Activated T-cell treated with anti-CD3 and anti-CD28 coated beads, Interleukin-2, amount 50 U/mL, for 48 hours (primary cell): ENCODE measurements at regions not wholly inside any gene's neighbourhood (a gene's known extent, or its start where the extent isn't known, plus 50 kb on each side); places are given as distances from the start of the nearest gene placed in this dataset.

Experiments used
- DNase-seq, 2 experiments: peaks; one replicate each; pipeline ENCODE4 v3.0.0-alpha.2; 2020

DNA sequence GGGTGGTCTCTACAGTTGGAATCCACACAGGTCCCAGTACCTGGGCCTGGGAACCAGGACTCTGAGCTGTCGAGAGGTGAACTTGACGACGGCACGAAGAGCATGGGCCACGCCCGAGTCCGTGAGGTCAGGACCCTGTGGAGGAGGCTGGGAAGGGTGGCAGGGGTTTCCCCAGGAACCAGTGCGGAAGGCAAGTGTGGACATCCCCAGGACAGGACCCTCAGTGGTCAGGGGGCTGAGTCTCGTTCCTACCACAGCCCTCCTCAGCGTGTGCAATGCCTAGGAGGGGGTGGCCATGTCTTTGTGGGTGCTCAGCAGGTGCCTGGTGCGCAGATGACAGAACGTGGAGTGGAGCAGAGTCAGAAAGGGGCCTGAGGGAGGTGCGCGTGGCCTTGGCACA lies 335.6 kb upstream of the SALL3 start:
- no peak for DNase-seq

DNA sequence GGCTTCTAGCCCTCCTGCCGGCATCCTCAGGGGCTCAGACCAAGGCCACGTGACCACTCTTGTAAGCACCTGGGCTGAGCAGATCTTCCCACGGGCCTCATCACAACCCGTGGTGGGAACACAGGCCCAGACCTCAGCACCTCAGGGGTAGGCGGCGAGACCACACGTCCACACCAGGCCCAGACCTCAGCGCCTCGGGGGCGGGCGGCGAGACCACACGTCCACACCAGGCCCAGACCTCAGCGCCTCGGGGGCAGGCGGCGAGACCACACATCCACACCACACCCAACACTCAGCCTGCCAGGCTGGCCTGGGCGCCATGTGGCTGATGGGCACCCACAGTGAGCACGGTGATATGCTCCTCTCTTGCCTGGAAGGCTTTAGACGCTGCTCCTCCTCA lies 334.4 kb upstream of the SALL3 start:
- DNase-seq, result no peak

DNA sequence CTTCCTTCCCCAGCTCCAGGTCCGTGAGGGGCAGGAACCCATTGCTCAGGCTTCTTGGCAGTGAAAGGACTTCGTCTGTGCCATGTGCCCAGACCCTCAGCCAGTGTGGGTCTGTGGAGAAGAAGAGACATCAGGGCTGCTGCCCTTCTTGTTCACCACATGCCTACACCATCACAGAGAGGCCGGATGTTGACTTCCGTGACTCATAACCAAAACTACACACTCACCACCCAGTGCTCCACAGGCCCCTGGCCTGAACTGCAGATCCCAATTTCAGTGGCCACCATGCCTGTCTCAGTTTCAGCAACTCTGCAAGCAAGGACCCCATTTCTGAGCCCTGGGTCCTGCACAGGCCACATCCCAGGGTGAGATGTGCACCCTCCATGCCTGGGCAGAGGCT lies 332.6 kb upstream of the SALL3 start:
- no peak for DNase-seq

DNA sequence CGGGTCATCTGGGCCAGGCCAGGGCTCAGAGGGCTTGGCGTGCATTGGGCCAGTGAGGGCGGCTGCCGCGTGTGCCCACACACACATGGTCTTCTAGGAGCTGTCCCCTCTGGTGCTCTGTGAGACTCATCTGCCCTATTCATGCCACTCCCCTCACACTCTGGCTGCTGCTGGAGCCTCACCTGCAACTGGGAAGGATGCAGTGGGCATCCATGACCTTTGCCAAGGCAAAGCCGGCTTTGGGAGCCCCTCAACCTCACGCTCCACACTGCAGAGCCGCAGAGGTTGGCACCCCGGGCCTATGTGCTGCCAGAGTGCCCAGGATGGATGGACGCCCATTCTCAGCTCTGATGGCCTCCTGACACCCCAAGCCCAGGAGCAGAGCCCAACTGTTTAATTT lies 330.2 kb upstream of the SALL3 start:
- DNase-seq, result no peak

DNA sequence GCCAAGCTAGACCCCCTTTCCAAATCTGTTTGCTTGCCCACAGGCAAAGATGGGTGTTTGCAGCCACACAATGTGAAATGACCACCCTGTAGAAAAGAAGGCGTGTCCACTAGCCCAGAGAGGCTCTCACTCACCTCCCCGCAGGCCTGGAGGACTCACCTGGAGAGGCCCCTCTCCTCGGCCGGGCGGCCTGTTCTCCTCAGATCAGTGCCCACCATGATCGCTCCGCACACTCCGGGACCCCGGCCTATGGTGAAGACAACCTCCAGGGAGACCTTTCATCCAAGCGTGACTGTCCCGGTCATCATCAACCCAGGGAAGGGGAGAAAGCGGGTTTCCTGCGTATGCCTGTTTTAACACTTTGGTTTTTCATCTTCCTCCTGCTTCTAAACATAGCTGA lies 328.7 kb upstream of the SALL3 start:
- DNase-seq, result no peak

DNA sequence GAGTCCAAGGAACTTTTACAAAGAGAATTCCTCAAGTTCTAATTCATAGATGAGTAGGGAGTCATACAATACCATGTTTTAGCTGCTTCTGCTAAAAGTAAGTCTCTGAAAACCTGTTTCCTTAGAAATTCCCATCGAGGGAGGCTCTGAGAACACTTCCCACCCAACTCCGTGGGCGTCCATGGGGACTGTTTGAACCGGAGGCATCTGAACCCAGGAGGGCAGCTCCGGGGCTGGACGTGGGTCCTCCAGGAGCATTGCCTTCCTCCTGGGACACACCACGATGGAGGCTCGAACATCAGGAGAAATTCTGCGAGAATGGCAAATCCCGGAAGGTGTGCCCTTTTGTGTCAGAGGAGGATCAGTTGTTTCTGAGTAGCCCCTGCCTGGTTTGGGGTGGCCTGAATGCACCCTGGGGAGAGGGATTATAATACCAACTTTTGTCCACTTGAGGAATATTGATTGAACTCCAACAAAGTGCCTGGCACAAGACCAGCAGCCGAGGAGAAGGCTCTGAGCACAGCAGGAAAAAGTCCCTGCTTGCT lies 327.5 kb upstream of the SALL3 start:
- DNase-seq, result no peak

DNA sequence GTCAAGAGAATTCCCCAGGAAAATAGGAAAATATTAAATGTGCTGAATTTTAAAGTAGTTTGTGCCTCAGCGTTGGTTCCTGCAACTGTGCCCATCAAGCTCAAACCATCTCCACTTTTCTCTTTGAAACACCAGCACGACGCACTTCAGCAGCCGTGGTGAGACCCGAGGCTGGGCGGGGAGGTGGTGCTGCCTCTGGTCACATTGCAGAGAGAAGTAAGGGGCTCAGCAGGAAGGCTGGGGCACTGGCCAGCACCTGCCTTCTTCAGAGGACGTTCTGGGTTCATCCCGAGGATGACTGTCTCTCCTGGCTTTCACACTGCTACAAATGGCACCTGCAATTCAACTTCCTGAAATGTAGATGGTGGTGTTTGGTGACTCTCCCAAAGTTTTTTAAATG lies 323.7 kb upstream of the SALL3 start:
- no peak for DNase-seq

DNA sequence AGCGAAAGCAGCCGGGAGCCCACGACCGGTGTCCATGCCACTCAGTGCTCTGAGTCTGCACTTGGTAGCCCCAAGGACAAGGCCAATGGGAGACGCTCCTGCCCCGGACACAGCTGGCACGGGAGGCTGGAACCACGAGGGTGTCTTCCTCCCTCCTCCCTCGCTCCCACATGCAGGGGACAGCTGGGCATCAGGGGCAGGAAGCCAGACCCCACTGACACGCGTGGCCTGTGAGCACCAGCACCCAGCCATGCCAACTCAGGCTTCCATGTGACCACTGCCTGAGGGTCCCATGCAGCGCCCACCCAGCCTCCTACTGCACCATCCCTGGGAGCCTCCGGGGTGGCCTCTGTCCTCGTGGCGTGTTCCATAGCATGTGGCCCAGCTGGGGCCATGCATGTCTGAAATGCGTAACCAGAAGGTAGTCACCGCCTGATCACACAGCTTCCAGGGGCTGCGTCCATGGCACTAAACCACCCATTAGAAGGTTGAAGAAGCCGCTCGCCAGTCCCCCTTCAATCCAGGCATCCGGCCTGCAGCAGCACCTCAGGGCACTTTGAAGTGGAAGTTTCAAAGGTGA lies 323.2 kb upstream of the SALL3 start:
- no peak for DNase-seq

DNA sequence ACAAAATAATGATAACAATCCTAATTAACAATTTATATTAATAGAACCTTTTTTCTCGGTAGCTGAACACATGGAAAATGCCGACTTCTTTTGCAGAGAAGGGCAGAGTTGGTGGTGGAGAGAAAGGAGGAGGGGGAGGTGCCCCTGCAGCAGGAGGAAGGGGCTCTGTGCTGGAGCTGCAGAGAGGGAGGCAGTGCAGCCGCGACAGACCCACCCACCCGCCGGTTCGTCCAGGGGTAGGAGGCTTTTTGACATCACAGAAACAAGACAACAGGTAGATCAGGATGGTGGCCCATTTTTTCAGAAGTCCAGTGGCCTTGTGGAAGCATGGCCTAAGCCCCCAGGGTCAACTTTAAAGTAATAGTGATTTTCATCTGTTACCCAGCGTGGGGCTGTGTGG lies 321.1 kb upstream of the SALL3 start:
- no peak for DNase-seq

DNA sequence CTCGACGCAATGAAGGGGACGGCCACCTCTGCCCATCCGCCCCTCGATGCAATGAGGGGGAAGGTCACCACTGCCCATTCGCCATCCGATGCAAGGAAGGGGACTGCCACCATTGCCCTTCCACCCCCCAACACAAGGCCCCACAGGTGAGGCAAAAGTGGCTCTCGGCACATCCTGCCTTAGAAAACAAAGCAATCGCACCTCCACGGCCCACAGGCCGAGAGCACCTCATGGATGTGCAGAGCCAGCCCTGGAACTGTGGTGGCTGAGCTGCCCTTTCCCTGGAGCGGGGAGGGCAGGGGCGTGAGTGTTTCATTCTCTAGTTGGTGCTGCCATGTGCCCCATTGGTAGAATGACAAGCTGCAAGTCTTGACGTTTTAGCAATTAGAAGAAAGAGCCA lies 320.6 kb upstream of the SALL3 start:
- no peak for DNase-seq

DNA sequence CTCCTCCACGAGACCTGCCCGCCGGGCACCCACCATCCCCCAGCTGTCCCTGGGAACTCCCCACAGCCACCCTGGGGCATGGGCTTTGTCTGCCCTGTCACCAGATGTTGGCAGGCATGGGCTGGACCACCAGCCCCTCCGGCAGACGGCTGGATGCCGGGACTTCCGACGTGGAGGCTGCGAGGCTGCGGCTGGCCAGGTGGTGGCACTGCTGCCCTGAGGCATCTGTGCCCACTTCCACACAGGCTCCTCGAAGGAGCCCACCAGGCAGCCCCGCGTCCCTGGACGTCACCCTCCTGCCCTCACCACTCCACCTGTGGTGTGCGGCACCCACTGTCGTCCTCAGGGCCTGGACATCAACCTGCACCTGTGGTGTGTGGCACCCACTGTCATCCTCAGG lies 319.9 kb upstream of the SALL3 start:
- peak; percentile 30 to 51 for DNase-seq

DNA sequence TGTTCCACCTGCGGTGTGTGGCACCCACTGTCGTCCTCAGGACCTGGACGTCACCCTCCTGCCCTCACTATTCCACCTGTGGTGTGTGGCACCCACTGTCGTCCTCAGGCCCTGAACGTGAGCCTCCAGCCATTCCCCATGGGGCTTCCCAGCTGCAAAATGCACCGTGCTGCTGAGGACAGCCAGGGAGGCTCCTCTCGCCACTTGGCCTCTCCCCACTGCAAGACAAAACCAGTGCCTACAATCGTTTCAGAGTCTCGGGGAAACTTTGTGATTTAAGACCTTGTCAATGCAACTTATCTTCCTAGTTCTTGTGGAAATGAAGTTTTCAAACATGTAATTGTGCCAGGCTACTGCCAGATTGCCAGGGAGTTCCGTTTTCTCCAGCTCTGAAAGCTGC lies 319.3 kb upstream of the SALL3 start:
- DNase-seq, result no peak

DNA sequence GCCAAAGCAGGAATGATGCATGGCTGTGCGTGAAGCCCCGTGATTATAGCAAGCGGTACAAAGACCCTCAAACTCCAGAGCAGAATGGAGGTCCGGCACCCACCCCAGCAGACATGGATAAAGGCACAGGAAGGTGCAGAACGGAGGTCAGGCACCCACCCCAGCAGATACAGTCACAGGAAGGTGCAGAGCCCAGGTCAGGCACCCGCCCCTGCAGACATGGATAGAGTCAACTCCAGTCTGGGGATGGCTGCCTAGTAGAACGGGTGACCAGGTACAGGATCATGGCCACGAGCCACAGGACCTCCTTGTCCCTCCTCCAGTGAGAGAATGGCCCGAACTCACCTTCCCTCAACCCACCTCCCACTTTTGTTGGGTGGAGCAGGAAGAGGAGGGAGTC lies 318.3 kb upstream of the SALL3 start:
- no peak for DNase-seq

DNA sequence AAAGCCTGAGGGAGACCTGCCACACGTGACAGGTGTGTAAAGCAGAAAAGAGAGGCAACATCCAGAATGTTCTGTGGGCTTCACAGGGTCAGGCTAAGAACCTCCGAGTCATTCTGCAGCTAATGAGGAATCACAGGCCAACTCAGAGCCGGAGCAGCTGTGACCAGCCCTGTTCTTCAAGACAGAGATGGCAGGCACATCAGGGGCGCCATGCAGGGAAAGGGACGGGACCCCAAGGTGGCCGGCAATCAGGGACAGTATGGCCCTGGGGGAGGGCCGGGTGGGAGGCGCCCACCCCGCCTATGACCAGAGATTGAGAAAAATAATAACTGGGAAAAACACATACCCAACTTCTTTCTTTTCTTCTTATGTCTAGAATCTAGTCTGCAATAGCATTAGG lies 316.7 kb upstream of the SALL3 start:
- DNase-seq, result no peak

DNA sequence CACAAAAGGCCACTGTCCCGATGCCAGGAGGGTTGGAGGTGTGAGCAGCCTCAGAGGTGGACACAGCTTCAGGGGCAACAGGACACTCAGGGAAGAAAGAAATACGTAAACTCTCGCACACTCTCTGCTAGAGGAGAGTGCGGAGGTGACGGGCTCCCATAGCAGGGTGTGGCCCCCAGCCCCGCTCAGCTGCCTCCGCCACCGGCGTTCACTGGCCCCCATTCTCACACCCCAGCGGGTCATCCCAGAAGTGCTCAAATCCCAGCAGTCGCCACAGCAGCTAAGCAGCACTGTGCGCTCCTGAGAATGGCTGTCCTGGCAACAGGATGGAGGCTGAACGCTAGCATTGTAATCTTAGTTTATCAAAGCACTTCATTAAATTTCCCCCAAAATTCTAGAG lies 315.6 kb upstream of the SALL3 start:
- DNase-seq, result no peak

DNA sequence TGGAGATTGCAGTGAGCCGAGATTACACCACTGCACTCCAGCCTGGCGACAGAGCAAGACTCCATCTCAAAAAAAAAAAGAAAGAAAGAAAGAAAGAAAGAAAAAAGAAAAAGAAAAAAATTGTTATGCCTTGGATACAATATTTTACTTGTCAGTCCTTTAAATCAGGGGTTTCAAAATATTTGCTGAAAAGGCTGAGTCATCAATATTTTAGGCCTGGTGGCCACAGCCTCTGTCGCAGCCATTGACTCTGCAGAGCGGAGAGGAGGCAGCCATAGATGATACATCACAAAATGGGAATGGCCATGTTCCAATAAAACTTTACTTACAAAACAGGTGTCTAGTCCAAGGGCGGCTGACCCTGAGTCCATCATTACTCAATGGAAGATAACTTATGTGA lies 314.8 kb upstream of the SALL3 start:
- DNase-seq, result no peak

DNA sequence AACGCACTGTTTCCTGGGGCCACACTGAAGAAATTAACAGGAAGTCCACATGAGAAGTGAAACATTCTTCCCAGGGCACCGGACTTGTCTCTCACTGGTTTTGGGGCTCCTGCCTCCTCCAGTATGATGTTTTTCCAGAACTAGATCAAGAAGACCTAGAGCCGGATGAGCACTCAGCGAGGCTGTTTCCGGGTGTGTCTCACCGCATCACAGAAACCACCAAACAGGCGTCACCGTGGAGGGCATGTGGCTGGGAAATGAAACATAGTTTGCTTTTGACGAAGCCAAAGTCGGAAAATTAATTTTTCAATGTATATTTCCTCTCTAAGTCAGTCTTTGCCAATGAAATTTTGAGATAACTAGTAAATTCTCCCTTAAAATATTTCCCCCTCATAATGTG lies 314.0 kb upstream of the SALL3 start:
- DNase-seq, result no peak

DNA sequence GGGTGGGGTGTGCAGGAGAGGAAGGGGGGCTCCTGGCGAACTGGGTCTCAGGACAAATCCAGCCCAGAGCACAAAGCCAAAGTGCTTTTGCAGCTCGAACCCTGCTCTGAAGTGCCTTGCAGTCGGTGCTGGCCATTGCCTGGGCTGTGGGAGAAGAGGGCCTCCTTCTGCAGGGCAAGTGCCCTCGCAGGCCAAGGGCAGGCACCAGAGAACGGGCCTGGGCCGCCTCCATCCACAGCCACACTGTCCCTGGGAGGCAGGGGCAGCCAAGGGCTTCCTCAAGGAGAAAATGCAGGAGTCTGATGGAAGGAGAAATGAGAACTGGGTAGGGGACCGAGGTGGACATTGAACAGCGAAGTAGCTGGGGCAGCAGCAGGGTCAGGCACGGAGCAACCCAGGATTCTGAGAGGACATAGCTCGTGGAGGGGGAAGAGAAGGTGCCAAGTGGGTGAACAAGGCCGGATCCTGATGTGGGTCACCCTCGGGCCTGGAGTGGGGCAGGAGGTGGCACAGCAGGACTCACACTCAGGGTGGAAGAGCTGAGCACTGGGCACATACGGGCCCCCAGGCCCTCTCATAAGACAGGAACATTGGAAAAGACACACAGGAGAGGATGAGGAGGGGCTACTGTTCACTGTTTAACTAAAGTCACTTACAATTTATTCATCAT lies 312.8 kb upstream of the SALL3 start:
- DNase-seq, result no peak

DNA sequence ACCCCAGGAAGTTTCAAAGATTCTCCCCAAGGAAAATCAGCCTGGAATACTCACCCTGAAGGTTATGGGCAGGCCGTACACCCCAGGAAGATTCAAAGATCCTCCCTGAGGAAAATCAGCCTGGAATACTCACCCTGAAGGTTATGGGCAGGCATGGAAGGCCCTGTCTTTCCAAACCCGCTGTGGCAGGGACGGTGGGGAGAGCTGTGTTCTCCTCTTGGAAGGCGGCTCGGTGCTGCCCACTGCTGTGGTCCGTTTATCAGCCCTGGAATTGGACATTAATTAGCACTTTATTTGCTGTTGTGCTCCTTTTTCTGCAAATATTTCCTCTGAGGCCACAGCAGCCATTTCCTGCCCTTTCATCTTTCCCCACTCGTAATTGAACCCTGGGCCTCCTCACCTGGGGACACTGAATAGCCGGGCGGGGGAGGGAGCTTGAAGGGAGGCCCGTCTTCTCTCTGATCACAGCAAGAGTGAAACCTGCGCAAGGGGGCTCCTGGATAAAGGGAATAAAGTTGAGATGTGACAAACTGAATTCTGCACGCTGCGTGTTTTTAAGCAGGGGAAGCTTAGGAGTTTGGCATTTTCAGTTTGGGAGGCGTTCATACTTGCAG lies 308.7 kb upstream of the SALL3 start:
- no peak for DNase-seq

DNA sequence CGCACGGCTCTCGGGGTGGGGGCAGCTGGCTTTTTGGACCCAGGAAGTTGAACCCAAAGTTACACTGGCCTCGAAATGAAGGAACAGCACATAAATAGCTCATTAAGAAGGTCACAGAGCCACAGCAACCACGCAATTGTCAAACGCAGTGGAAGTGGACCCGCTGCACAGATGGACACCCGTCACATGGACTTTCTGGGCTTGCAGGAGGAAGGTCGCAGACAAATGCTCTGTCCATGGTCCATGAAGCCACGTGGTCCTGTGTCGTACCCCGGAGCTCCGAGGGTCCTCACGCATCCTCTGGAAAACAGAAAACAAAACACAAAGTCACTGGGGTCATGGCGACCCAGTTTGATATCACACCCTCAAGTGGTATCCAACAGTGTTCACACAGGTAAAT lies 308.1 kb upstream of the SALL3 start:
- DNase-seq, result no peak

DNA sequence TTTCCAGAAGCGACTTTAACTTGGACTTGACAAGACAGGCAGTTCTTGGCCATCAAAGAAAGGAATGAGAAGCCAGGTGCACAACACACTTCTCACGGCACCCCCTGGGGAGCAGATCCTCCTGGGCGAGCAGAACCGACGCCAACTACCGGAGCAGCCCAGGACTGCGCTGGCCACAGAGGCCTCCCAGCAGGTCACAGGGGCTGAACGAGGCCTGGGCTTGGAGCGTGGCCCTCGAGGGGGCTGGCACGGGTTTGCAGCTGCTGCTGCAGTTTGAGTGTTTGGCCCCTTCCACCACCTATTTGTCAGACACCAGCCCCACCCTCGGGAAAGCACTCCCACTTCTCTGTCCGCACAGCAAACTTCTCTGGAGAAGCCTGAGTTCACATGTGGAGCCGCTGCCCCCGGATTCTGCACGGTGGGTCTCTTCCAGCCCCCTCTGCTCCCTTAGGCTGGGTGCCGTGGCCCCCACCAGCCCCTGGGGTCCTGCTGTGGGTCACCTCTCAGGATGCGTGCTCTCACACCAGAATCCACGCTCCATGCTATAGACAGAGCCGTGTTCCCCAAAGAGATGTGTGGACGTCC lies 306.7 kb upstream of the SALL3 start:
- no peak for DNase-seq

DNA sequence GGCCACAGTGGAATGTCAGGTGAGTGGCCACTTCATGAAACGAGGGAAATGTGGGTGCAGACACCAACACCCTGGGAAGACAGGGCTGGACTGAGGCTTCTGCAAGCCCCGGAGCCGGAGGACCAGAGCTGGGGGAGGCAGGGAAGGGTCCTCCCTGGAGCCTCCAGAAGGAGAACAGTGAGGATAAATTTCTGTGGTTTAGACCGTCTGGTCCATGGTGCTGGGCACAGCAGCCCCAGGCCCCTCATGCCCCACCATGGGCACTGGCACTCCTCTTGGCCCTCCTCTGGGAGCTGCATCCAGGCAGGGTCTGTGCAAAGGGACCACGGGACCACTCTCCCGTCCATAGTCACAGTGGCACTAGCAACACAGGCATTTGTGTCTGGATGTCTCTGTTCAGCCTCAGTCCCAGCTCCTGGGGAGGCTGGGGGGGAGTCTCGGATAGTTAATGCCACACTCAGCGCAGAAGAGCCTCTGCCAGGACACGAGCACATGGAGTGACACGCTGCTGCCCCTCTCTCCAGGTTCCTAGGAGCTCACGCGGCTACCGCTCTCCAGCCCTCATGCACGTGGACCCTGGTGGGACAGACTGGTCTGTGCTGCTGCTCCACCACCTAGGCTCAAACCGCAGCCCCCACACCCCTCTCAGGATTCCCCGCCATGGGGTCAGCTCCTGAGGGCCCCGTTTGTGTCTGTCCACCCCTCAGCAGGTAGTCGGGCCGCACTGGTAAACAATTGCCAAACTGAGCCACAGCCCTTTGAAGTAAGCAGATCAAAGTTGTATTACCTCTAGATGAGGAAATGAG lies 305.9 kb upstream of the SALL3 start:
- DNase-seq, result no peak

DNA sequence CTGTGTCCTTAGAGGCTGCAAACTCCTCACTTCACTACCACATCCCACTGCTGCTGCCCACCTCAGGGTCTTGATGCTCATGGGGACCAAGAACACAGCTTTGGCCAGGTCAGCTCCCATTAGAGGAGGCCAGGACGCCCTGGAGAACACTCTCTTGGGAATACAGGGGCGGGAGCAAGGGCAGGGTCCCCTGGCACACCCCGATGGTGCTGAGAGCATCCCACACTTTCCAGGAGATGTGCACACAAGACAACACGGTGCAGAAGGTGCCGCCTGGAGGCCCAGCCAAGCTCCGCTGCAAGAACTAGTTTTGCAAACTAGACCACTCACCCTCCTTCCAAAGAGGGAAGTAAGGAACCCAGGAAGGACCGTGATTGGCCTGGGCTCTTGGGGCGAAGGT lies 304.4 kb upstream of the SALL3 start:
- DNase-seq, result no peak
